ENCODE measurements at regions not wholly inside any gene's neighbourhood (a gene's known extent, or its start where the extent isn't known, plus 50 kb on each side); places are given as distances from the start of the nearest gene placed in this dataset.
"Not testable (repeated sequence)": the region's sequence is repeated elsewhere in the genome, so short reads cannot be mapped to it uniquely, and the experiment has no call there.

GRCh38 chr13:24968416-24968815, 127.5 kb upstream of the PABPC3 start:
- not testable (repeated sequence) for H3K27ac ChIP-seq (ENCODE audit: low read depth, low read length, severe bottlenecking)
- WGBS, 2 experiments (ENCODE audit: insufficient coverage in 2 of 2): no CpG with 5 or more reads among the region's 2 CpGs

GRCh38 chr13:24973102-24973501, 122.8 kb upstream of the PABPC3 start:
- H3K4me1 ChIP-seq (ENCODE audit: control insufficient read depth, insufficient read depth, low read length, poor library complexity, severe bottlenecking); H3K4me3 ChIP-seq (ENCODE audit: extremely low read depth, insufficient read depth, low read length, poor library complexity, severe bottlenecking); H3K36me3 ChIP-seq (ENCODE audit: control insufficient read depth, insufficient read depth, low read length); H3K9me3 ChIP-seq (ENCODE audit: control insufficient read depth, low read length); H3K27ac ChIP-seq (ENCODE audit: low read depth, low read length, severe bottlenecking): not testable (repeated sequence)
- 91 to 100% methylated on average over 3 to 5 of the region's 9 CpGs for WGBS, 2 experiments (ENCODE audit: insufficient coverage in 2 of 2)

More at GRCh38 chr13:24968416-24968815, 127.5 kb upstream of the PABPC3 start:
- H3K4me1 ChIP-seq (ENCODE audit: control insufficient read depth, insufficient read depth, low read length, poor library complexity, severe bottlenecking); H3K36me3 ChIP-seq (ENCODE audit: control insufficient read depth, insufficient read depth, low read length); H3K9me3 ChIP-seq (ENCODE audit: control insufficient read depth, low read length): not testable (repeated sequence)
- peak overlapping the region; percentile 16 for H3K4me3 ChIP-seq (ENCODE audit: extremely low read depth, insufficient read depth, low read length, poor library complexity, severe bottlenecking)

GRCh38 chr13:24981181-24981803, 114.6 kb upstream of the PABPC3 start:
- H3K4me1 ChIP-seq (ENCODE audit: control insufficient read depth, insufficient read depth, low read length, poor library complexity, severe bottlenecking); H3K9me3 ChIP-seq (ENCODE audit: control insufficient read depth, low read length); H3K4me3 ChIP-seq (ENCODE audit: extremely low read depth, insufficient read depth, low read length, poor library complexity, severe bottlenecking); H3K36me3 ChIP-seq (ENCODE audit: control insufficient read depth, insufficient read depth, low read length); H3K27ac ChIP-seq (ENCODE audit: low read depth, low read length, severe bottlenecking): not testable (repeated sequence)
- WGBS, 2 experiments (ENCODE audit: insufficient coverage in 2 of 2): no CpG with 5 or more reads among the region's 3 CpGs

GRCh38 chr13:24982333-24982999, 113.5 kb upstream of the PABPC3 start:
- no peak overlapping the region for H3K27ac ChIP-seq (ENCODE audit: low read depth, low read length, severe bottlenecking)
- 82 to 88% methylated on average over 7 to 9 of the region's 11 CpGs for WGBS, 2 experiments (ENCODE audit: insufficient coverage in 2 of 2)
- H3K9me3 ChIP-seq (ENCODE audit: control insufficient read depth, low read length): no peaks in the 10 kb centered on the region
- no peaks in the 10 kb centered on the region for H3K4me1 ChIP-seq (ENCODE audit: control insufficient read depth, insufficient read depth, low read length, poor library complexity, severe bottlenecking)
- H3K4me3 ChIP-seq (ENCODE audit: extremely low read depth, insufficient read depth, low read length, poor library complexity, severe bottlenecking): no peak overlapping the region
- no peaks in the 10 kb centered on the region for H3K36me3 ChIP-seq (ENCODE audit: control insufficient read depth, insufficient read depth, low read length)

- WGBS, 2 experiments (ENCODE audit: insufficient coverage in 2 of 2): 94 to 95% methylated on average over 7 to 8 of the region's 8 CpGs
- Histone ChIP-seq H3K27ac (ENCODE audit: low read depth, low read length, severe bottlenecking) (no peak overlapping the region), H3K4me1 (ENCODE audit: control insufficient read depth, insufficient read depth, low read length, poor library complexity, severe bottlenecking) (no peaks in the 10 kb centered on the region), H3K36me3 (ENCODE audit: control insufficient read depth, insufficient read depth, low read length) (no peaks in the 10 kb centered on the region), H3K4me3 (ENCODE audit: extremely low read depth, insufficient read depth, low read length, poor library complexity, severe bottlenecking) (no peak overlapping the region), H3K9me3 (ENCODE audit: control insufficient read depth, low read length) (no peaks in the 10 kb centered on the region)
Measured at GRCh38 chr13:24983094-24983493, 112.8 kb upstream of the PABPC3 start.

- no peaks in the 10 kb centered on the region for H3K4me1 ChIP-seq (ENCODE audit: control insufficient read depth, insufficient read depth, low read length, poor library complexity, severe bottlenecking)
- no peaks in the 10 kb centered on the region for H3K36me3 ChIP-seq (ENCODE audit: control insufficient read depth, insufficient read depth, low read length)
- WGBS, 2 experiments (ENCODE audit: insufficient coverage in 2 of 2): 45 to 90% methylated on average over 2 of the region's 5 CpGs
- H3K9me3 ChIP-seq (ENCODE audit: control insufficient read depth, low read length): no peaks in the 10 kb centered on the region
- H3K27ac ChIP-seq (ENCODE audit: low read depth, low read length, severe bottlenecking): no peak overlapping the region
- no peak overlapping the region for H3K4me3 ChIP-seq (ENCODE audit: extremely low read depth, insufficient read depth, low read length, poor library complexity, severe bottlenecking)
Measured at GRCh38 chr13:24984134-24984533, 111.8 kb upstream of the PABPC3 start.

- no peak overlapping the region for H3K4me3 ChIP-seq (ENCODE audit: extremely low read depth, insufficient read depth, low read length, poor library complexity, severe bottlenecking)
- WGBS, 2 experiments (ENCODE audit: insufficient coverage in 2 of 2): 67 to 87% methylated on average over 4 to 5 of the region's 5 CpGs
- no peaks in the 10 kb centered on the region for H3K9me3 ChIP-seq (ENCODE audit: control insufficient read depth, low read length)
- H3K4me1 ChIP-seq (ENCODE audit: control insufficient read depth, insufficient read depth, low read length, poor library complexity, severe bottlenecking): no peaks in the 10 kb centered on the region
- no peaks in the 10 kb centered on the region for H3K36me3 ChIP-seq (ENCODE audit: control insufficient read depth, insufficient read depth, low read length)
- no peak overlapping the region for H3K27ac ChIP-seq (ENCODE audit: low read depth, low read length, severe bottlenecking)
Measured at GRCh38 chr13:24985107-24985506, 110.8 kb upstream of the PABPC3 start.

GRCh38 chr13:24985896-24986295, 110.0 kb upstream of the PABPC3 start:
- Histone ChIP-seq H3K27ac (ENCODE audit: low read depth, low read length, severe bottlenecking) (no peak overlapping the region), H3K4me3 (ENCODE audit: extremely low read depth, insufficient read depth, low read length, poor library complexity, severe bottlenecking) (no peak overlapping the region), H3K36me3 (ENCODE audit: control insufficient read depth, insufficient read depth, low read length) (no peaks in the 10 kb centered on the region), H3K9me3 (ENCODE audit: control insufficient read depth, low read length) (no peaks in the 10 kb centered on the region), H3K4me1 (ENCODE audit: control insufficient read depth, insufficient read depth, low read length, poor library complexity, severe bottlenecking) (no peaks in the 10 kb centered on the region)
- WGBS, 2 experiments (ENCODE audit: insufficient coverage in 2 of 2): 69% methylated on average over 2 of the region's 2 CpGs; no CpG with 5 or more reads in 1 of the 2 experiments

GRCh38 chr13:24986826-24987225, 109.1 kb upstream of the PABPC3 start:
- no peaks in the 10 kb centered on the region for H3K4me1 ChIP-seq (ENCODE audit: control insufficient read depth, insufficient read depth, low read length, poor library complexity, severe bottlenecking)
- WGBS, 2 experiments (ENCODE audit: insufficient coverage in 2 of 2): 86 to 88% methylated on average over 8 to 9 of the region's 9 CpGs
- H3K27ac ChIP-seq (ENCODE audit: low read depth, low read length, severe bottlenecking): no peak overlapping the region
- H3K36me3 ChIP-seq (ENCODE audit: control insufficient read depth, insufficient read depth, low read length): no peaks in the 10 kb centered on the region
- no peak overlapping the region for H3K4me3 ChIP-seq (ENCODE audit: extremely low read depth, insufficient read depth, low read length, poor library complexity, severe bottlenecking)
- H3K9me3 ChIP-seq (ENCODE audit: control insufficient read depth, low read length): no peaks in the 10 kb centered on the region

- not testable (repeated sequence) for H3K4me3 ChIP-seq (ENCODE audit: extremely low read depth, insufficient read depth, low read length, poor library complexity, severe bottlenecking); H3K36me3 ChIP-seq (ENCODE audit: control insufficient read depth, insufficient read depth, low read length); H3K27ac ChIP-seq (ENCODE audit: low read depth, low read length, severe bottlenecking); H3K9me3 ChIP-seq (ENCODE audit: control insufficient read depth, low read length); H3K4me1 ChIP-seq (ENCODE audit: control insufficient read depth, insufficient read depth, low read length, poor library complexity, severe bottlenecking)
- WGBS, 2 experiments (ENCODE audit: insufficient coverage in 2 of 2): 47 to 57% methylated on average over 2 of the region's 6 CpGs
Measured at GRCh38 chr13:24989959-24990358, 106.0 kb upstream of the PABPC3 start.

GRCh38 chr13:24992946-24993345, 103.0 kb upstream of the PABPC3 start:
- WGBS, 2 experiments (ENCODE audit: insufficient coverage in 2 of 2): 89 to 96% methylated on average over 4 of the region's 4 CpGs
- H3K4me3 ChIP-seq (ENCODE audit: extremely low read depth, insufficient read depth, low read length, poor library complexity, severe bottlenecking); H3K9me3 ChIP-seq (ENCODE audit: control insufficient read depth, low read length); H3K36me3 ChIP-seq (ENCODE audit: control insufficient read depth, insufficient read depth, low read length); H3K4me1 ChIP-seq (ENCODE audit: control insufficient read depth, insufficient read depth, low read length, poor library complexity, severe bottlenecking); H3K27ac ChIP-seq (ENCODE audit: low read depth, low read length, severe bottlenecking): not testable (repeated sequence)

Measured in mesodermal cell (in vitro differentiated cells).